Testis (tissue), 2 donors: ENCODE measurements at regions not wholly inside any gene's neighbourhood (a gene's known extent, or its start where the extent isn't known, plus 50 kb on each side); places are given as distances from the start of the nearest gene placed in this dataset.

ENCODE experiments used
- CTCF ChIP-seq, 3 experiments: fragments of 450-650 bp in 2 of 3; fragments of 200-600 bp in 1 of 3; sonication (generic) in 1 of 3; IDR thresholded peaks; one replicate each; pipeline ENCODE4 v1.5.1; 2016 to 2019; ENCODE audit warnings: antibody characterized with exemption in 3 of 3, mild to moderate bottlenecking in 2 of 3, moderate library complexity in 1 of 3
- POLR2A ChIP-seq: fragments of 450-650 bp; IDR thresholded peaks from one replicate; pipeline ENCODE4 v1.6.1; 2017; ENCODE audit warnings: antibody characterized with exemption, mild to moderate bottlenecking, moderate library complexity

- TF ChIP-seq CTCF (IDR thresholded peaks at IDR 0.05) (no peak), POLR2A (no peak)
Measured at GRCh38 chr4:162852642-162853041, 314.0 kb downstream of the NAF1 start.
